Endodermal cell (in vitro differentiated cells): ENCODE measurements at regions not wholly inside any gene's neighbourhood (a gene's known extent, or its start where the extent isn't known, plus 50 kb on each side); places are given as distances from the start of the nearest gene placed in this dataset.

Experiments
- DNase-seq: peaks from one replicate; pipeline ENCODE4 v3.0.0-alpha.2; 2017
- H3K27ac ChIP-seq: 2 replicates; pipeline ENCODE4 v1.5.1; 2013; ENCODE audit warnings: mild to moderate bottlenecking, low read depth, low read length, moderate library complexity
- H3K27me3 ChIP-seq: 2 replicates; pipeline ENCODE4 v1.6.1; 2013; ENCODE audit warnings: mild to moderate bottlenecking, low read length, moderate library complexity; ENCODE audit not compliant: insufficient read depth, control insufficient read depth, poor library complexity, severe bottlenecking
- H3K36me3 ChIP-seq: 2 replicates; pipeline ENCODE4 v1.7.0; 2013; ENCODE audit warnings: mild to moderate bottlenecking, low read length, moderate library complexity; ENCODE audit not compliant: control insufficient read depth, insufficient read depth
- H3K4me1 ChIP-seq: one replicate; pipeline ENCODE4 v1.7.0; 2013; ENCODE audit warnings: low read length; ENCODE audit not compliant: control insufficient read depth, insufficient read depth
- H3K4me3 ChIP-seq: 2 replicates; pipeline ENCODE4 v1.5.1; 2013; ENCODE audit warnings: mild to moderate bottlenecking, low read length, moderate library complexity
- H3K9ac ChIP-seq: 2 replicates; pipeline ENCODE4 v1.6.1; 2013; ENCODE audit warnings: mild to moderate bottlenecking, low read length, moderate library complexity; ENCODE audit not compliant: poor library complexity, severe bottlenecking; ENCODE audit errors: extremely low read depth
- H3K9me3 ChIP-seq: 2 replicates; pipeline ENCODE4 v1.6.1; 2013; ENCODE audit warnings: mild to moderate bottlenecking, low read length, moderate library complexity; ENCODE audit not compliant: control insufficient read depth
- H3K27ac Mint-ChIP-seq: 2 replicates; pipeline ENCODE4 v1.8.0; 2020; ENCODE audit warnings: mixed read lengths
- H3K27me3 Mint-ChIP-seq: 2 replicates; pipeline ENCODE4 v1.8.0; 2021; ENCODE audit warnings: mild to moderate bottlenecking, mixed read lengths; ENCODE audit not compliant: insufficient read depth
- H3K36me3 Mint-ChIP-seq: 2 replicates; pipeline ENCODE4 v1.8.0; 2020; ENCODE audit warnings: low read depth, mixed read lengths
- H3K4me1 Mint-ChIP-seq: 2 replicates; pipeline ENCODE4 v1.8.0; 2020; ENCODE audit warnings: mixed read lengths
- H3K4me3 Mint-ChIP-seq: 2 replicates; pipeline ENCODE4 v1.8.0; 2020; ENCODE audit warnings: mild to moderate bottlenecking, moderate library complexity, mixed read lengths
- H3K9me3 Mint-ChIP-seq: 2 replicates; pipeline ENCODE4 v1.8.0; 2020; ENCODE audit warnings: mild to moderate bottlenecking, mixed read lengths
- WGBS, 2 experiments: methylation state at CpG; one replicate each; pipeline versions ENCODE4 v1.1.5 to v1.1.7; 2013; ENCODE audit warnings: missing lambda C conversion rate in 2 of 2, mixed read lengths in 1 of 2; ENCODE audit not compliant: insufficient coverage in 1 of 2, insufficient read length in 1 of 2; 5-methylcytosine and 5-hydroxymethylcytosine counted together
- TF ChIP-seq, protein P1 (sequence below): fragments of 200-600 bp; sonication (generic); conservative IDR thresholded peaks from 2 replicates; pipeline ENCODE4 v1.5.0; 2021; ENCODE audit warnings: antibody characterized with exemption, mild to moderate bottlenecking

DNA sequence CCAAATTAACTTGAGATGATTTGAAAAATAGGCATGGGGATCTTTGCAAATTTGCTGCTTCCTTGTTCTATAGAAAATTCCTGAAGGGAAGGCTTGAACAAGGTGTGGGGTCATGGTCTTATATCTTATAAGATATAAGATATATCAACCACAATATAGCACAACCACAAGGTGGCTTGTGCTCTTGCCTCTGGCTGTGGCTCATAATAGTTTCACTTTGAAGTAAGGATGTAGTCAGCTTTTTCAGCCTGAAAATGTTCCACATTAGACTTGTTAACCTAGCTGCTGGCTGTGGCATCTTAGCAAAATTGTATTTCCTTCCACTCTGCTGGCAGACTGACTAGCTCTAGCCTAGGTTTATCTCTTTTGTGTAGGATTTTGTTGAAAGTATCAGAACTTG, 169.7 kb downstream of the KLF5 start:
- no peaks in the 10 kb centered on the region for H3K9me3 ChIP-seq
- no peak overlapping the region for H3K27ac Mint-ChIP-seq
- no peaks in the 10 kb centered on the region for H3K36me3 ChIP-seq

DNA sequence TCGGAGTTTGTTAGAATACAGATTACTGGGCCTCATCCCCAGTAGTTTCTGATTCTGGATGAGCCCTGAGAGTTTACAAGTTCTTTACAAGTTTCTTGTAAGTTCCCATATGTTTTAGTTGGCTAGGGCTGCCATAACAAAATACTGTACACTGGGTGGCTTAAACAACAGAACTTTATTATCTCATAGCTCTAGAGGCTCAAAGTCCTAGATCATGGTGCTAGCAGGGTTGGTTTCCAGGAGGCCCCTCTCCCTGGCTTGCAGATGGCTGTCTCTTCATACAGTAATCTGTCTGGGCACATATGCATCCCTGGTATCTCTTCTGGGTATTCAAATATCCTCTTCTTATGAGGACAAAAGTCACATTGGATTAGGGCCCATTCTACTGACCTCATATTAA, 167.2 kb downstream of the KLF5 start:
- Mint-ChIP-seq H3K4me3 (no peak overlapping the region), H3K4me1 (peaks cover 18% of the 10 kb centered on the region), H3K27ac (no peak overlapping the region), H3K36me3 (no peaks in the 10 kb centered on the region), H3K27me3 (no peaks in the 10 kb centered on the region), H3K9me3 (no peaks in the 10 kb centered on the region)
- DNase-seq, result no peak
- no peaks in the 10 kb centered on the region for H3K36me3 ChIP-seq
- H3K9me3 ChIP-seq, result no peaks in the 10 kb centered on the region
- H3K9ac ChIP-seq, result no peak overlapping the region
- WGBS, 2 experiments, result 100% methylated on average over 1 of the region's 1 CpG
- H3K4me1 ChIP-seq, result peaks cover 5% of the 10 kb centered on the region
- no peak overlapping the region for H3K27ac ChIP-seq
- H3K27me3 ChIP-seq, result no peaks in the 10 kb centered on the region
- no peak overlapping the region for H3K4me3 ChIP-seq
- TF ChIP-seq, protein P1, sequence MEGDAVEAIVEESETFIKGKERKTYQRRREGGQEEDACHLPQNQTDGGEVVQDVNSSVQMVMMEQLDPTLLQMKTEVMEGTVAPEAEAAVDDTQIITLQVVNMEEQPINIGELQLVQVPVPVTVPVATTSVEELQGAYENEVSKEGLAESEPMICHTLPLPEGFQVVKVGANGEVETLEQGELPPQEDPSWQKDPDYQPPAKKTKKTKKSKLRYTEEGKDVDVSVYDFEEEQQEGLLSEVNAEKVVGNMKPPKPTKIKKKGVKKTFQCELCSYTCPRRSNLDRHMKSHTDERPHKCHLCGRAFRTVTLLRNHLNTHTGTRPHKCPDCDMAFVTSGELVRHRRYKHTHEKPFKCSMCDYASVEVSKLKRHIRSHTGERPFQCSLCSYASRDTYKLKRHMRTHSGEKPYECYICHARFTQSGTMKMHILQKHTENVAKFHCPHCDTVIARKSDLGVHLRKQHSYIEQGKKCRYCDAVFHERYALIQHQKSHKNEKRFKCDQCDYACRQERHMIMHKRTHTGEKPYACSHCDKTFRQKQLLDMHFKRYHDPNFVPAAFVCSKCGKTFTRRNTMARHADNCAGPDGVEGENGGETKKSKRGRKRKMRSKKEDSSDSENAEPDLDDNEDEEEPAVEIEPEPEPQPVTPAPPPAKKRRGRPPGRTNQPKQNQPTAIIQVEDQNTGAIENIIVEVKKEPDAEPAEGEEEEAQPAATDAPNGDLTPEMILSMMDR, result no peak

More for the DNA sequence above, 169.7 kb downstream of the KLF5 start:
- H3K9me3 Mint-ChIP-seq, result no peaks in the 10 kb centered on the region
- no peaks in the 10 kb centered on the region for H3K4me1 Mint-ChIP-seq
- Histone ChIP-seq H3K27ac (no peak overlapping the region), H3K4me1 (no peaks in the 10 kb centered on the region), H3K27me3 (no peaks in the 10 kb centered on the region), H3K9ac (no peak overlapping the region), H3K4me3 (no peak overlapping the region)
- H3K4me3 Mint-ChIP-seq, result no peak overlapping the region
- no peaks in the 10 kb centered on the region for H3K27me3 Mint-ChIP-seq
- TF ChIP-seq, protein P1, result peak; percentile 50
- no peak for DNase-seq
- H3K36me3 Mint-ChIP-seq, result no peaks in the 10 kb centered on the region

DNA sequence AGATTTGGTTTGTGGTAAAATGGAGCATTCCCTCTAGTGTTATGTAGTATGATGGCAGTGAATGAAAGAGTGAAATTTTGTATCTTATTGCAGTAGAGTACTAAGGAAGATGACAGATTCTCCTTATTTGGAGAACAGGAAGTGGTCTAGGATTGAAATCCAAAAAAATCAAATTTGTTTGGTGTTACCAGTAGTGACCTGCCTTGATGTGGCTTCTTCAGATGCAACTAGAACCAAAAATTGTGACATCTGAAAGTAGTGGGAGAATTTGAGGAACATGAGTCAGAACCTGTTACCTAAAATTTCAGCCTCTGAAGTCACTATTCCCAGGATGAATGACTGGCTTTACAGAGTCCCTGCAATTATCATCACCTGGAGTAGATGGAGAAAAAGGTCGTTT, 165.9 kb downstream of the KLF5 start:
- no peak overlapping the region for H3K27ac ChIP-seq
- peaks cover 27% of the 10 kb centered on the region for H3K4me1 Mint-ChIP-seq
- TF ChIP-seq, protein P1, result no peak

More for the DNA sequence above, 165.9 kb downstream of the KLF5 start:
- H3K9me3 Mint-ChIP-seq, result no peaks in the 10 kb centered on the region
- DNase-seq, result no peak
- H3K27me3 Mint-ChIP-seq, result no peaks in the 10 kb centered on the region
- no peaks in the 10 kb centered on the region for H3K36me3 ChIP-seq
- no peaks in the 10 kb centered on the region for H3K9me3 ChIP-seq
- no peak overlapping the region for H3K4me3 Mint-ChIP-seq
- H3K27ac Mint-ChIP-seq, result no peak overlapping the region
- peaks cover 5% of the 10 kb centered on the region for H3K4me1 ChIP-seq
- H3K4me3 ChIP-seq, result no peak overlapping the region
- H3K9ac ChIP-seq, result no peak overlapping the region
- no peaks in the 10 kb centered on the region for H3K36me3 Mint-ChIP-seq
- 95 to 100% methylated on average over 1 of the region's 1 CpG for WGBS, 2 experiments
- no peaks in the 10 kb centered on the region for H3K27me3 ChIP-seq
